ENCODE measurements at regions not wholly inside any gene's neighbourhood (a gene's known extent, or its start where the extent isn't known, plus 50 kb on each side); places are given as distances from the start of the nearest gene placed in this dataset.

DNA sequence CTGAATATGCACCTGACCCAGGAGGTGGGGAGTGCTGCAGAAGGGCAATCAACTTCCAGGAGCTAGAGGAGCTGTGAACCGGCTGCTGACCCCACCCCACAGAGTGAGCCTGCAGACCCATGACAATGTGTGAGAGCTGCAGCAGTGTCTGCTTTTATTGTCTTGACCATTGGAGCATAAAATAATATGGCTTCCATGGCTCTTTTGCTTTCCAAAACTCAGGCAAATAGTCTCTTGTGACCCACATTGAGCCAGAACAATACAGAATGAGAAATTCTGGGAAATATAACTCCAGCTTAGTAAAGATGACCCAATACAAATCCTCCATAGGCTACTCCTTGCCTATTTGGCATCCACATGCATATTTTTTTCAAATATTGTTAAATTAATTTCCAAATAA lies 309.6 kb downstream of the PYDC2 start:
- H3K27me3 Mint-ChIP-seq (ENCODE audit: insufficient read depth, unreplicated experiment), result no peaks in the 10 kb centered on the region

DNA sequence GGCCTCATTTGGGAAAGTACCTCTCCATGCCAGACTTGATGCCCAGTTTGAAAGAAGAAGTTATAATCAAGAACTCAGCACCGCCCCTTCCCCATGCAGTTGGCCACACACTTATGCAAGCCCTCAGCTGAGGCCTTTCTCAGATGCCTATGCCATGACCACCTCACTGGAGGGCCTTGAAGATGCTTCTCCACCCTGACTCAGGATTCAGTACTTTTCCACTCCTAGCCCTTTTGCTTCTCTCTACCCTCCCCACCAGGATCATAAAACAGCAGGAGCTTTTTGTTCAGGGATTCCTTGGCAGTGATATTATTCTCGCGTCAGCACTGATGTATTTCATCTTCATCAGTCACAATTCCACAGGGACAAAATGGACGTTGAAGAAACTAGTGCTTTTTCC lies 313.5 kb downstream of the PYDC2 start:
- TF ChIP-seq, protein P1, sequence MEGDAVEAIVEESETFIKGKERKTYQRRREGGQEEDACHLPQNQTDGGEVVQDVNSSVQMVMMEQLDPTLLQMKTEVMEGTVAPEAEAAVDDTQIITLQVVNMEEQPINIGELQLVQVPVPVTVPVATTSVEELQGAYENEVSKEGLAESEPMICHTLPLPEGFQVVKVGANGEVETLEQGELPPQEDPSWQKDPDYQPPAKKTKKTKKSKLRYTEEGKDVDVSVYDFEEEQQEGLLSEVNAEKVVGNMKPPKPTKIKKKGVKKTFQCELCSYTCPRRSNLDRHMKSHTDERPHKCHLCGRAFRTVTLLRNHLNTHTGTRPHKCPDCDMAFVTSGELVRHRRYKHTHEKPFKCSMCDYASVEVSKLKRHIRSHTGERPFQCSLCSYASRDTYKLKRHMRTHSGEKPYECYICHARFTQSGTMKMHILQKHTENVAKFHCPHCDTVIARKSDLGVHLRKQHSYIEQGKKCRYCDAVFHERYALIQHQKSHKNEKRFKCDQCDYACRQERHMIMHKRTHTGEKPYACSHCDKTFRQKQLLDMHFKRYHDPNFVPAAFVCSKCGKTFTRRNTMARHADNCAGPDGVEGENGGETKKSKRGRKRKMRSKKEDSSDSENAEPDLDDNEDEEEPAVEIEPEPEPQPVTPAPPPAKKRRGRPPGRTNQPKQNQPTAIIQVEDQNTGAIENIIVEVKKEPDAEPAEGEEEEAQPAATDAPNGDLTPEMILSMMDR (IDR thresholded peaks at IDR 0.05; ENCODE audit: insufficient read depth in 1 of 2, low read depth in 1 of 2, low read length in 1 of 2, severe bottlenecking in 1 of 2, unreplicated experiment in 1 of 2), result no peak
- peaks cover 18% of the 10 kb centered on the region for H3K9me3 ChIP-seq
- CTCF ChIA-PET, result no interaction called here
- no peak overlapping the region for H3K4me3 Mint-ChIP-seq (ENCODE audit: unreplicated experiment)
- no peak overlapping the region for H3K4me3 ChIP-seq (ENCODE audit: low read depth, low read length)
- no peaks in the 10 kb centered on the region for H3K27me3 Mint-ChIP-seq (ENCODE audit: insufficient read depth, unreplicated experiment)
- no peak for DNase-seq
- POLR2A ChIA-PET, result no interaction called here
- intact Hi-C loops (cut with micrococcal nuclease; ENCODE audit: unreplicated experiment), result no loop called here
- H3K4me1 ChIP-seq, result 0 out of 2 replicates have a peak, but pooled peaks cover 8% of the 10 kb centered on the region
- peaks cover 27% of the 10 kb centered on the region for H3K9me3 Mint-ChIP-seq (ENCODE audit: unreplicated experiment)
- no peaks in the 10 kb centered on the region for H3K27me3 ChIP-seq (replicated peaks; ENCODE audit: control insufficient read depth, insufficient read depth, low read length)
- H3K4me1 Mint-ChIP-seq (ENCODE audit: low read depth, unreplicated experiment), result no peaks in the 10 kb centered on the region
- peaks cover 6% of the 10 kb centered on the region for H3K36me3 Mint-ChIP-seq (ENCODE audit: insufficient read depth, unreplicated experiment)
- H3K27ac Mint-ChIP-seq (ENCODE audit: unreplicated experiment), result no peak overlapping the region
- no TSS peak for BruUV-seq (replicated peaks)
- H3K36me3 ChIP-seq (ENCODE audit: control insufficient read depth, insufficient read depth, low read length), result no peaks in the 10 kb centered on the region

More for the DNA sequence above, 309.6 kb downstream of the PYDC2 start:
- Histone ChIP-seq H3K4me3 (ENCODE audit: low read depth, low read length) (no peak overlapping the region), H3K27me3 (replicated peaks; ENCODE audit: control insufficient read depth, insufficient read depth, low read length) (no peaks in the 10 kb centered on the region), H3K4me1 (0 out of 2 replicates have a peak, but pooled peaks cover 8% of the 10 kb centered on the region), H3K36me3 (ENCODE audit: control insufficient read depth, insufficient read depth, low read length) (no peaks in the 10 kb centered on the region), H3K9me3 (peaks cover 19% of the 10 kb centered on the region)
- TF ChIP-seq, protein P1 (IDR thresholded peaks at IDR 0.05; ENCODE audit: insufficient read depth in 1 of 2, low read depth in 1 of 2, low read length in 1 of 2, severe bottlenecking in 1 of 2, unreplicated experiment in 1 of 2), result no peak
- BruUV-seq (replicated peaks), result no TSS peak
- H3K9me3 Mint-ChIP-seq (ENCODE audit: unreplicated experiment), result peaks cover 23% of the 10 kb centered on the region
- DNase-seq, result no peak
- intact Hi-C loops (cut with micrococcal nuclease; ENCODE audit: unreplicated experiment), result no loop called here
- ChIA-PET POLR2A (no interaction called here), CTCF (no interaction called here)
- no peak overlapping the region for H3K4me3 Mint-ChIP-seq (ENCODE audit: unreplicated experiment)
- no peaks in the 10 kb centered on the region for H3K4me1 Mint-ChIP-seq (ENCODE audit: low read depth, unreplicated experiment)
- H3K27ac Mint-ChIP-seq (ENCODE audit: unreplicated experiment), result no peak overlapping the region
- H3K36me3 Mint-ChIP-seq (ENCODE audit: insufficient read depth, unreplicated experiment), result peaks cover 6% of the 10 kb centered on the region

- intact Hi-C loops (cut with micrococcal nuclease; ENCODE audit: unreplicated experiment), result no loop called here
- Histone ChIP-seq H3K36me3 (ENCODE audit: control insufficient read depth, insufficient read depth, low read length) (no peaks in the 10 kb centered on the region), H3K9me3 (peaks cover 18% of the 10 kb centered on the region), H3K4me1 (0 out of 2 replicates have a peak, but pooled peaks cover 8% of the 10 kb centered on the region), H3K27me3 (replicated peaks; ENCODE audit: control insufficient read depth, insufficient read depth, low read length) (no peaks in the 10 kb centered on the region), H3K4me3 (ENCODE audit: low read depth, low read length) (no peak overlapping the region)
- no peaks in the 10 kb centered on the region for H3K27me3 Mint-ChIP-seq (ENCODE audit: insufficient read depth, unreplicated experiment)
- peaks cover 22% of the 10 kb centered on the region for H3K9me3 Mint-ChIP-seq (ENCODE audit: unreplicated experiment)
- H3K4me3 Mint-ChIP-seq (ENCODE audit: unreplicated experiment), result no peak overlapping the region
- no peaks in the 10 kb centered on the region for H3K36me3 Mint-ChIP-seq (ENCODE audit: insufficient read depth, unreplicated experiment)
- no peak for DNase-seq
- H3K27ac Mint-ChIP-seq (ENCODE audit: unreplicated experiment), result no peak overlapping the region
- ChIA-PET CTCF (no interaction called here), POLR2A (no interaction called here)
- BruUV-seq (replicated peaks), result no TSS peak
- TF ChIP-seq, protein P1 (IDR thresholded peaks at IDR 0.05; ENCODE audit: insufficient read depth in 1 of 2, low read depth in 1 of 2, low read length in 1 of 2, severe bottlenecking in 1 of 2, unreplicated experiment in 1 of 2), result no peak
- no peaks in the 10 kb centered on the region for H3K4me1 Mint-ChIP-seq (ENCODE audit: low read depth, unreplicated experiment)
Measured at GRCh38 chr3:191775451-191776233, 314.7 kb downstream of the PYDC2 start.
